ENCODE measurements at regions not wholly inside any gene's neighbourhood (a gene's known extent, or its start where the extent isn't known, plus 50 kb on each side); places are given as distances from the start of the nearest gene placed in this dataset.

- TF ChIP-seq CTCF (IDR thresholded peaks at IDR 0.05; ENCODE audit: insufficient read depth, low read length, poor library complexity, severe bottlenecking) (no peak), EZH2phosphoT487 (conservative IDR thresholded peaks at IDR 0.05; ENCODE audit: low read length) (no peak)
These were observed 82.9 kb downstream of the POU4F1 start for GRCh38 chr13:78520425-78520824.
